Endothelial cell of umbilical vein (primary cell): ENCODE measurements at regions not wholly inside any gene's neighbourhood (a gene's known extent, or its start where the extent isn't known, plus 50 kb on each side); places are given as distances from the start of the nearest gene placed in this dataset.

Experiments used
- BruUV-seq: library from RNA; stranded (reverse); fragments of 400-500 nt; replicated peaks from 2 replicates; lab custom pipeline; 2021; lab: Mats Ljungman, UMichigan
- CTCF ChIA-PET: fragments of 300-600, 350-600 bp; sonication (Branson Sonifier 250); formaldehyde crosslinking; loops from one replicate; lab custom pipeline; 2021; ENCODE audit warnings: antibody characterized with exemption, inconsistent platforms; lab: Charles Lee
- POLR2A ChIA-PET: fragments of 300-600, 350-600 bp; sonication (Branson Sonifier 250); formaldehyde crosslinking; loops from one replicate; lab custom pipeline; 2021; ENCODE audit warnings: antibody characterized with exemption, inconsistent platforms; lab: Charles Lee
- DNase-seq: peaks from one replicate; pipeline ENCODE4 v3.0.0-alpha.2; 2011; ENCODE audit warnings: low read depth, low spot score
- FAIRE-seq: peaks from 2 replicates; lab custom pipeline; 2011; peaks lifted over from hg19 to GRCh38; lab: Jason Lieb, UNC
- H2AFZ ChIP-seq: 2 replicates; pipeline ENCODE4 v1.6.0; 2012; ENCODE audit warnings: low read depth, low read length, control low read depth, inconsistent platforms
- H3K27ac ChIP-seq: 2 replicates; pipeline ENCODE4 v1.5.1; 2011; ENCODE audit warnings: low read depth, mild to moderate bottlenecking, control low read depth, low read length, moderate library complexity; ENCODE audit not compliant: insufficient read depth
- H3K27me3 ChIP-seq, 2 experiments: 2 replicates each; pipeline versions ENCODE4 v1.6.0 to v1.6.1; 2011; ENCODE audit warnings: low read length in 2 of 2, mixed read lengths in 1 of 2; ENCODE audit not compliant: control insufficient read depth in 2 of 2, insufficient read depth in 2 of 2
- H3K36me3 ChIP-seq, 2 experiments: 2 replicates in 1 of 2; 3 replicates in 1 of 2; pipeline ENCODE4 v1.5.1; 2011; ENCODE audit warnings: low read length in 2 of 2, mild to moderate bottlenecking in 1 of 2, moderate library complexity in 1 of 2; ENCODE audit not compliant: control insufficient read depth in 2 of 2, insufficient read depth in 2 of 2; ENCODE audit errors: extremely low read depth in 1 of 2
- H3K4me1 ChIP-seq: 3 replicates; pipeline ENCODE4 v1.5.1; 2011; ENCODE audit warnings: mild to moderate bottlenecking, low read length; ENCODE audit not compliant: control insufficient read depth, insufficient read depth; ENCODE audit errors: extremely low read depth
- H3K4me2 ChIP-seq: 2 replicates; pipeline ENCODE4 v1.6.1; 2011; ENCODE audit warnings: low read length, control low read depth, mixed read lengths; ENCODE audit not compliant: insufficient read depth
- H3K4me3 ChIP-seq, 3 experiments: fragments of 200-600 bp in 1 of 3; sonication (generic), shearing (Covaris generic) in 1 of 3; replicated peaks in 1 of 3; 2 replicates each; pipeline ENCODE4 v1.5.1; 2011 to 2016; ENCODE audit warnings: control low read depth in 3 of 3, low read length in 3 of 3, mild to moderate bottlenecking in 2 of 3, inconsistent platforms in 1 of 3, low read depth in 1 of 3, moderate library complexity in 1 of 3; ENCODE audit not compliant: insufficient read depth in 1 of 3
- H3K79me2 ChIP-seq: 2 replicates; pipeline ENCODE4 v1.6.0; 2012; ENCODE audit warnings: low read length, inconsistent platforms; ENCODE audit not compliant: control insufficient read depth, insufficient read depth
- H3K9ac ChIP-seq: replicated peaks from 2 replicates; pipeline ENCODE3; 2011; ENCODE audit warnings: low read length, control low read depth; ENCODE audit not compliant: insufficient read depth; ENCODE audit errors: extremely low read depth
- H3K9me1 ChIP-seq: replicated peaks from 3 replicates; pipeline ENCODE4 v1.6.0; 2011; ENCODE audit warnings: mild to moderate bottlenecking, low read length; ENCODE audit not compliant: control insufficient read depth, insufficient read depth; ENCODE audit errors: extremely low read depth
- H3K9me3 ChIP-seq: replicated peaks from 2 replicates; pipeline ENCODE4 v1.5.1; 2012; ENCODE audit warnings: low read length, inconsistent platforms; ENCODE audit not compliant: control insufficient read depth, insufficient read depth
- H4K20me1 ChIP-seq: replicated peaks from 2 replicates; pipeline ENCODE3; 2011; ENCODE audit warnings: mild to moderate bottlenecking, low read length; ENCODE audit not compliant: control insufficient read depth, insufficient read depth; ENCODE audit errors: extremely low read depth
- CTCF ChIP-seq, 2 donors: IDR thresholded peaks; 1 replicate in 1 of 2; 2 replicates in 1 of 2; pipeline ENCODE4 v1.5.1; 2011; ENCODE audit warnings: low read length in 2 of 2, mild to moderate bottlenecking in 2 of 2, moderate library complexity in 2 of 2, control low read depth in 1 of 2, inconsistent platforms in 1 of 2, low read depth in 1 of 2; ENCODE audit not compliant: insufficient read depth in 1 of 2; ENCODE audit errors: extremely low read depth in 1 of 2
- EZH2 ChIP-seq: IDR thresholded peaks from 2 replicates; pipeline ENCODE4 v1.6.1; 2012; ENCODE audit warnings: borderline replicate concordance, low read depth, mild to moderate bottlenecking, moderate library complexity, low read length, inconsistent platforms; ENCODE audit not compliant: severe bottlenecking
- FOS ChIP-seq: IDR thresholded peaks from 2 replicates; pipeline ENCODE4 v1.6.1; 2011; ENCODE audit warnings: mild to moderate bottlenecking, low read length, moderate library complexity, borderline replicate concordance; ENCODE audit not compliant: insufficient read depth
- GATA2 ChIP-seq: IDR thresholded peaks from 2 replicates; pipeline ENCODE4 v1.7.0; 2011; ENCODE audit warnings: low read depth, mild to moderate bottlenecking, moderate library complexity, mixed read lengths, low read length; ENCODE audit not compliant: insufficient read length, insufficient read depth
- JUN ChIP-seq: IDR thresholded peaks from 2 replicates; pipeline ENCODE4 v1.6.1; 2011; ENCODE audit warnings: borderline replicate concordance, low read depth; ENCODE audit not compliant: insufficient read length, insufficient read depth
- MAX ChIP-seq: IDR thresholded peaks from 2 replicates; pipeline ENCODE4 v1.6.1; 2011; ENCODE audit not compliant: insufficient read depth, insufficient read length
- MYC ChIP-seq: IDR thresholded peaks from one replicate; pipeline ENCODE4 v1.6.1; 2011; ENCODE audit warnings: mild to moderate bottlenecking, low read depth, low read length
- POLR2A ChIP-seq: IDR thresholded peaks from 2 replicates; pipeline ENCODE4 v1.6.1; 2012; ENCODE audit warnings: low read depth, mild to moderate bottlenecking, control low read depth, low read length
- POLR2AphosphoS5 ChIP-seq: IDR thresholded peaks from 2 replicates; pipeline ENCODE4 v1.6.1; 2012; ENCODE audit warnings: low read depth, mild to moderate bottlenecking, control low read depth, low read length, moderate library complexity; ENCODE audit not compliant: insufficient read depth
- dilution Hi-C: fragments of 300-500 bp; cut with MboI; formaldehyde crosslinking; loops from one replicate; pipeline ENCODE4 v1.15.0; 2019; ENCODE audit warnings: low sequenced_read_pairs; ENCODE audit not compliant: extremely low pct_ligation_motif_present
- intact Hi-C: fragments of 100-400 bp; cut with micrococcal nuclease; formaldehyde crosslinking; loops from one replicate; pipeline ENCODE4 v1.10.0; 2022

GRCh38 chr11:86724137-86724536, 51.7 kb upstream of the ME3 start:
- intact Hi-C loops: loop anchor here (5.0 kb wide), 1 partner anchor 267 kb away; no protein-coding TSS in a partner anchor
- Histone ChIP-seq H3K27me3 (no peaks in the 10 kb centered on the region), H3K9me1 (no peaks in the 10 kb centered on the region), H2AFZ (no peak overlapping the region), H3K79me2 (no peaks in the 10 kb centered on the region), H3K4me3 (no peak overlapping the region), H4K20me1 (no peaks in the 10 kb centered on the region), H3K27ac (no peak overlapping the region), H3K4me2 (no peak overlapping the region), H3K9ac (no peak overlapping the region), H3K36me3 (no peaks in the 10 kb centered on the region), H3K9me3 (no peaks in the 10 kb centered on the region), H3K4me1 (peaks cover 17% of the 10 kb centered on the region)
- no TSS peak for BruUV-seq
- FAIRE-seq: no peak
- ChIA-PET CTCF (no interaction called here), POLR2A (no interaction called here)
- dilution Hi-C loops: no loop called here
- no peak for DNase-seq
- TF ChIP-seq GATA2: no peak

GRCh38 chr11:86723281-86723680, 50.9 kb upstream of the ME3 start:
- ChIA-PET CTCF (no interaction called here), POLR2A (no interaction called here)
- H3K36me3 ChIP-seq: no peaks in the 10 kb centered on the region
- BruUV-seq: no TSS peak
- no peak overlapping the region for H3K27ac ChIP-seq
- no peaks in the 10 kb centered on the region for H4K20me1 ChIP-seq
- dilution Hi-C loops: no loop called here
- TF ChIP-seq CTCF (IDR thresholded peaks at IDR 0.05; ENCODE audit: extremely low read depth in 1 of 2, insufficient read depth in 1 of 2, low read depth in 1 of 2, low read length in 2 of 2) (no peak), MAX (no peak), JUN (no peak), POLR2AphosphoS5 (no peak), GATA2 (no peak), MYC (no peak), POLR2A (no peak), FOS (no peak), EZH2 (no peak)
- H3K79me2 ChIP-seq: no peaks in the 10 kb centered on the region
- H3K4me1 ChIP-seq: peaks cover 25% of the 10 kb centered on the region
- H3K4me3 ChIP-seq: no peak overlapping the region
- intact Hi-C loops: loop anchor here (5.0 kb wide), 1 partner anchor 266 kb away; no protein-coding TSS in a partner anchor
- H3K9me3 ChIP-seq: no peaks in the 10 kb centered on the region
- DNase-seq (no peak), FAIRE-seq (no peak)
- H2AFZ ChIP-seq: no peak overlapping the region
- no peaks in the 10 kb centered on the region for H3K9me1 ChIP-seq
- no peaks in the 10 kb centered on the region for H3K27me3 ChIP-seq
- H3K9ac ChIP-seq: no peak overlapping the region
- H3K4me2 ChIP-seq: no peak overlapping the region
